ENCODE measurements at regions not wholly inside any gene's neighbourhood (a gene's known extent, or its start where the extent isn't known, plus 50 kb on each side); places are given as distances from the start of the nearest gene placed in this dataset.

GRCh38 chr6:120648713-120649112 lies 685.6 kb downstream of the TBC1D32 start:
- TF ChIP-seq CTCF (IDR thresholded peaks at IDR 0.05), result no peak
- no peak for TF ChIP-seq NRF1 (IDR thresholded peaks at IDR 0.05; ENCODE audit: low read depth, low read length)
- TF ChIP-seq CHD2 (IDR thresholded peaks at IDR 0.05; ENCODE audit: low read length, partially characterized antibody), result no peak
- TF ChIP-seq GABPA (IDR thresholded peaks at IDR 0.05; ENCODE audit: low read depth), result no peak
